Type B pancreatic cell (in vitro differentiated cells): ENCODE measurements at regions not wholly inside any gene's neighbourhood (a gene's known extent, or its start where the extent isn't known, plus 50 kb on each side); places are given as distances from the start of the nearest gene placed in this dataset.

Experiments
- DNase-seq: peaks from one replicate; pipeline ENCODE4 v3.0.0; 2021; ENCODE audit warnings: mixed read lengths; ENCODE audit not compliant: unreplicated experiment; ENCODE audit errors: extremely low spot score
- H3K27ac Mint-ChIP-seq: 2 replicates; pipeline ENCODE4 v1.8.0; 2021; ENCODE audit warnings: mild to moderate bottlenecking, mixed read lengths
- H3K27me3 Mint-ChIP-seq: 2 replicates; pipeline ENCODE4 v1.8.0; 2021; ENCODE audit warnings: mixed read lengths
- H3K36me3 Mint-ChIP-seq: 2 replicates; pipeline ENCODE4 v1.8.0; 2021; ENCODE audit warnings: mixed read lengths
- H3K4me1 Mint-ChIP-seq: one replicate; pipeline ENCODE4 v1.8.0; 2021; ENCODE audit warnings: mixed read lengths; ENCODE audit not compliant: unreplicated experiment
- H3K4me3 Mint-ChIP-seq: 2 replicates; pipeline ENCODE4 v1.8.0; 2021; ENCODE audit warnings: mild to moderate bottlenecking, mixed read lengths
- H3K9me3 Mint-ChIP-seq: 2 replicates; pipeline ENCODE4 v1.8.0; 2021; ENCODE audit warnings: mixed read lengths
- CTCF ChIP-seq: fragments of 200-600 bp; sonication (generic); conservative IDR thresholded peaks from 2 replicates; pipeline ENCODE4 v1.5.0; 2021; ENCODE audit warnings: antibody characterized with exemption, mild to moderate bottlenecking

- H3K36me3 Mint-ChIP-seq: no peaks in the 10 kb centered on the region
- TF ChIP-seq CTCF: no peak
- H3K4me3 Mint-ChIP-seq: no peak overlapping the region
- no peaks in the 10 kb centered on the region for H3K9me3 Mint-ChIP-seq
- no peaks in the 10 kb centered on the region for H3K27me3 Mint-ChIP-seq
- DNase-seq: peak; percentile 39
- no peak overlapping the region for H3K27ac Mint-ChIP-seq
- H3K4me1 Mint-ChIP-seq: no peaks in the 10 kb centered on the region
Measured at GRCh38 chrX:69045616-69046345, 119.5 kb downstream of the PJA1 start.

GRCh38 chrX:69038816-69039215 lies 126.4 kb downstream of the PJA1 start:
- H3K36me3 Mint-ChIP-seq: no peaks in the 10 kb centered on the region
- H3K27me3 Mint-ChIP-seq: no peaks in the 10 kb centered on the region
- no peak for DNase-seq
- no peak overlapping the region for H3K27ac Mint-ChIP-seq
- H3K4me1 Mint-ChIP-seq: peaks cover 8% of the 10 kb centered on the region
- no peak overlapping the region for H3K4me3 Mint-ChIP-seq
- H3K9me3 Mint-ChIP-seq: peaks cover 4% of the 10 kb centered on the region
- TF ChIP-seq CTCF: no peak

- no peak overlapping the region for H3K4me3 Mint-ChIP-seq
- peaks cover 11% of the 10 kb centered on the region for H3K4me1 Mint-ChIP-seq
- no peak for TF ChIP-seq CTCF
- H3K27ac Mint-ChIP-seq: no peak overlapping the region
- no peaks in the 10 kb centered on the region for H3K36me3 Mint-ChIP-seq
- no peaks in the 10 kb centered on the region for H3K27me3 Mint-ChIP-seq
- H3K9me3 Mint-ChIP-seq: peaks cover 4% of the 10 kb centered on the region
- no peak for DNase-seq
Measured at GRCh38 chrX:69038188-69038587, 127.1 kb downstream of the PJA1 start.

GRCh38 chrX:69037786-69038185 lies 127.5 kb downstream of the PJA1 start:
- peaks cover 4% of the 10 kb centered on the region for H3K9me3 Mint-ChIP-seq
- no peak overlapping the region for H3K27ac Mint-ChIP-seq
- no peak overlapping the region for H3K4me3 Mint-ChIP-seq
- peaks cover 11% of the 10 kb centered on the region for H3K4me1 Mint-ChIP-seq
- TF ChIP-seq CTCF: no peak
- H3K27me3 Mint-ChIP-seq: no peaks in the 10 kb centered on the region
- no peaks in the 10 kb centered on the region for H3K36me3 Mint-ChIP-seq
- peak; percentile 32 for DNase-seq

GRCh38 chrX:69036674-69037573 lies 128.3 kb downstream of the PJA1 start:
- Mint-ChIP-seq H3K27me3 (no peaks in the 10 kb centered on the region), H3K4me1 (peaks cover 11% of the 10 kb centered on the region), H3K4me3 (no peak overlapping the region), H3K36me3 (no peaks in the 10 kb centered on the region), H3K9me3 (peaks cover 4% of the 10 kb centered on the region), H3K27ac (no peak overlapping the region)
- no peak for TF ChIP-seq CTCF
- peak; percentile 47 for DNase-seq
